NCI-H446 (cell line): ENCODE measurements at regions not wholly inside any gene's neighbourhood (a gene's known extent, or its start where the extent isn't known, plus 50 kb on each side); places are given as distances from the start of the nearest gene placed in this dataset.

ENCODE experiments used
- DNase-seq, 2 experiments: peaks; one replicate each; lab custom pipeline; 2025; lab: John Stamatoyannopoulos, UW

GRCh38 chr15:77796046-77796729, 163.5 kb upstream of the LINGO1 start:
- no peak for DNase-seq

- DNase-seq = no peak
Observed at GRCh38 chr15:77795446-77795845, 162.7 kb upstream of the LINGO1 start.

GRCh38 chr15:77791941-77792340, 159.2 kb upstream of the LINGO1 start:
- DNase-seq = no peak

GRCh38 chr15:77790481-77790880, 157.8 kb upstream of the LINGO1 start:
- no peak for DNase-seq

- DNase-seq = no peak
Observed at GRCh38 chr15:77786956-77787355, 154.2 kb upstream of the LINGO1 start.

- no peak for DNase-seq
Observed at GRCh38 chr15:77786181-77786890, 153.6 kb upstream of the LINGO1 start.

- DNase-seq = no peak
Observed at GRCh38 chr15:77784361-77785292, 151.9 kb upstream of the LINGO1 start.

GRCh38 chr15:77783636-77784035, 150.9 kb upstream of the LINGO1 start:
- no peak for DNase-seq

GRCh38 chr15:77782691-77783090, 150.0 kb upstream of the LINGO1 start:
- DNase-seq = no peak

- no peak for DNase-seq
Observed at GRCh38 chr15:77781946-77782240, 149.2 kb upstream of the LINGO1 start.

GRCh38 chr15:77781151-77781945, 148.6 kb upstream of the LINGO1 start:
- DNase-seq = no peak

GRCh38 chr15:77778802-77779201, 146.1 kb upstream of the LINGO1 start:
- DNase-seq = no peak

GRCh38 chr15:77775837-77776236, 143.1 kb upstream of the LINGO1 start:
- no peak for DNase-seq

- no peak for DNase-seq
Observed at GRCh38 chr15:77775373-77775772, 142.7 kb upstream of the LINGO1 start.

GRCh38 chr15:77774350-77774749, 141.6 kb upstream of the LINGO1 start:
- no peak for DNase-seq

GRCh38 chr15:77773903-77774302, 141.2 kb upstream of the LINGO1 start:
- DNase-seq = no peak

- no peak for DNase-seq
Observed at GRCh38 chr15:77772641-77773402, 140.1 kb upstream of the LINGO1 start.

- no peak for DNase-seq
Observed at GRCh38 chr15:77771616-77772015, 138.9 kb upstream of the LINGO1 start.

- DNase-seq = no peak
Observed at GRCh38 chr15:77769700-77770099, 137.0 kb upstream of the LINGO1 start.

GRCh38 chr15:77768521-77769078, 135.9 kb upstream of the LINGO1 start:
- no peak for DNase-seq

- DNase-seq = no peak
Observed at GRCh38 chr15:77768107-77768506, 135.4 kb upstream of the LINGO1 start.
